ENCODE measurements at regions not wholly inside any gene's neighbourhood (a gene's known extent, or its start where the extent isn't known, plus 50 kb on each side); places are given as distances from the start of the nearest gene placed in this dataset.

DNA sequence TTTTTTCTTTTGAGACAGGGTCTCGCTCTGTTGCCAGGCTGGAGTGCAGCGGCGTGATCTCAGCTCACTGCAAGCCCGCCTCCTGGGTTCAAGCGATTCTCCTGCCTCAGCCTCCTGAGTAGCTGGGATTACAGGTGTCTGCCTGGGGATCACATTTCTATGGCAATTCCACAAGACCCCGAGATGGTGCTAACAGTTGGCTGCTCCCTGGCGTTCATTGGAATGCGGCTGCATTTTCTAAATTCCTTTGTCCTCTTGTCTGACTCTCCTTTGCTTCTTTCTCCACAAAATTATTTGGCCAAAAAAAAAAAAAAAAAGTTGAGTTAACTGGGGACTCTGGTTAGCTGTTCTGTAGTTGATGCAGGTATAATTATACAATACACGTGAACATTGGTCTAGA is 176.4 kb downstream of the ETS2 start:
- no peak for TF ChIP-seq CTCF (IDR thresholded peaks at IDR 0.05)
- TF ChIP-seq POLR2A (IDR thresholded peaks at IDR 0.05) = no peak
